Progenitor cell of endocrine pancreas (in vitro differentiated cells): ENCODE measurements at regions not wholly inside any gene's neighbourhood (a gene's known extent, or its start where the extent isn't known, plus 50 kb on each side); places are given as distances from the start of the nearest gene placed in this dataset.

Experiments used
- DNase-seq: peaks from one replicate; pipeline ENCODE4 v3.0.0; 2021; ENCODE audit warnings: low spot score; ENCODE audit not compliant: unreplicated experiment
- H3K27ac Mint-ChIP-seq: 2 replicates; pipeline ENCODE4 v1.8.0; 2021; ENCODE audit warnings: mild to moderate bottlenecking, moderate library complexity, mixed read lengths
- H3K27me3 Mint-ChIP-seq: 2 replicates; pipeline ENCODE4 v1.8.0; 2021; ENCODE audit warnings: mixed read lengths
- H3K36me3 Mint-ChIP-seq: 2 replicates; pipeline ENCODE4 v1.8.0; 2022; ENCODE audit warnings: mixed read lengths; ENCODE audit not compliant: insufficient read depth
- H3K4me1 Mint-ChIP-seq: 2 replicates; pipeline ENCODE4 v1.8.0; 2021; ENCODE audit warnings: low read depth, mixed read lengths
- H3K4me3 Mint-ChIP-seq: 2 replicates; pipeline ENCODE4 v1.8.0; 2021; ENCODE audit warnings: low read depth, mild to moderate bottlenecking, moderate library complexity, mixed read lengths
- H3K9me3 Mint-ChIP-seq: 2 replicates; pipeline ENCODE4 v1.8.0; 2021; ENCODE audit warnings: low read depth, mixed read lengths
- TF ChIP-seq, protein P1 (sequence below): fragments of 200-600 bp; sonication (generic); IDR thresholded peaks from one replicate; pipeline ENCODE4 v1.5.0; 2021; ENCODE audit warnings: antibody characterized with exemption, mild to moderate bottlenecking; ENCODE audit not compliant: unreplicated experiment

GRCh38 chr2:188189356-188189755, 102.3 kb upstream of the GULP1 start:
- no peak for DNase-seq
- H3K27ac Mint-ChIP-seq, result no peak overlapping the region
- H3K4me1 Mint-ChIP-seq, result no peaks in the 10 kb centered on the region
- H3K27me3 Mint-ChIP-seq, result no peaks in the 10 kb centered on the region
- H3K9me3 Mint-ChIP-seq, result no peaks in the 10 kb centered on the region
- H3K4me3 Mint-ChIP-seq, result no peak overlapping the region
- no peaks in the 10 kb centered on the region for H3K36me3 Mint-ChIP-seq
- TF ChIP-seq, protein P1, sequence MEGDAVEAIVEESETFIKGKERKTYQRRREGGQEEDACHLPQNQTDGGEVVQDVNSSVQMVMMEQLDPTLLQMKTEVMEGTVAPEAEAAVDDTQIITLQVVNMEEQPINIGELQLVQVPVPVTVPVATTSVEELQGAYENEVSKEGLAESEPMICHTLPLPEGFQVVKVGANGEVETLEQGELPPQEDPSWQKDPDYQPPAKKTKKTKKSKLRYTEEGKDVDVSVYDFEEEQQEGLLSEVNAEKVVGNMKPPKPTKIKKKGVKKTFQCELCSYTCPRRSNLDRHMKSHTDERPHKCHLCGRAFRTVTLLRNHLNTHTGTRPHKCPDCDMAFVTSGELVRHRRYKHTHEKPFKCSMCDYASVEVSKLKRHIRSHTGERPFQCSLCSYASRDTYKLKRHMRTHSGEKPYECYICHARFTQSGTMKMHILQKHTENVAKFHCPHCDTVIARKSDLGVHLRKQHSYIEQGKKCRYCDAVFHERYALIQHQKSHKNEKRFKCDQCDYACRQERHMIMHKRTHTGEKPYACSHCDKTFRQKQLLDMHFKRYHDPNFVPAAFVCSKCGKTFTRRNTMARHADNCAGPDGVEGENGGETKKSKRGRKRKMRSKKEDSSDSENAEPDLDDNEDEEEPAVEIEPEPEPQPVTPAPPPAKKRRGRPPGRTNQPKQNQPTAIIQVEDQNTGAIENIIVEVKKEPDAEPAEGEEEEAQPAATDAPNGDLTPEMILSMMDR, result no peak

- no peak overlapping the region for H3K27ac Mint-ChIP-seq
- no peaks in the 10 kb centered on the region for H3K27me3 Mint-ChIP-seq
- no peaks in the 10 kb centered on the region for H3K36me3 Mint-ChIP-seq
- H3K9me3 Mint-ChIP-seq, result no peaks in the 10 kb centered on the region
- H3K4me3 Mint-ChIP-seq, result no peak overlapping the region
- H3K4me1 Mint-ChIP-seq, result no peaks in the 10 kb centered on the region
- TF ChIP-seq, protein P1, result no peak
- DNase-seq, result no peak
Measured at GRCh38 chr2:188193230-188193629, 98.4 kb upstream of the GULP1 start.

- TF ChIP-seq, protein P1, result no peak
- no peaks in the 10 kb centered on the region for H3K36me3 Mint-ChIP-seq
- no peaks in the 10 kb centered on the region for H3K4me1 Mint-ChIP-seq
- no peak overlapping the region for H3K4me3 Mint-ChIP-seq
- H3K9me3 Mint-ChIP-seq, result no peaks in the 10 kb centered on the region
- DNase-seq, result no peak
- no peak overlapping the region for H3K27ac Mint-ChIP-seq
- H3K27me3 Mint-ChIP-seq, result no peaks in the 10 kb centered on the region
Measured at GRCh38 chr2:188196343-188197008, 95.2 kb upstream of the GULP1 start.

DNA sequence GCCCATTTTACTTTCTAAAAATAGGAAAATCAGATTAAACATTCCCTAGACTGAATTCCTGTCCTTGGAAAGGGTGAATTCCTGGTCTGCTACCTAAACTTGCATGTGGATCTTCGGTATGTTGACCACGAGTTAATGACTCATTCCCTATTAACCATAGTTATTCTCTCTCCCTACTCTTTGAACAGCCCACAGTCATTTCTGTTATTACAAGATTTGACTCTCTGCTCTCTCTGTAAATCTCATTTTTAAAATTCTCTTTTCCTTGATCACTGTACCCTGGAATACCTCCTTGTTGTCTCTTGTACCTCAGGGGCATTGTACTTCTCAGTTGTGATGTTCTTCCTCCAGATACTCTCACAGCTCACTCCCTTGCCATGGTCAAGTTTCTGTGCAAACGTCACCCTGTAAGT, 92.0 kb upstream of the GULP1 start:
- Mint-ChIP-seq H3K36me3 (no peaks in the 10 kb centered on the region), H3K27me3 (no peaks in the 10 kb centered on the region), H3K4me1 (no peaks in the 10 kb centered on the region), H3K4me3 (no peak overlapping the region), H3K27ac (no peak overlapping the region), H3K9me3 (no peaks in the 10 kb centered on the region)
- no peak for DNase-seq
- TF ChIP-seq, protein P1, result no peak

- DNase-seq, result no peak
- H3K9me3 Mint-ChIP-seq, result no peaks in the 10 kb centered on the region
- no peaks in the 10 kb centered on the region for H3K4me1 Mint-ChIP-seq
- TF ChIP-seq, protein P1, result no peak
- H3K4me3 Mint-ChIP-seq, result no peak overlapping the region
- H3K27me3 Mint-ChIP-seq, result no peaks in the 10 kb centered on the region
- H3K36me3 Mint-ChIP-seq, result no peaks in the 10 kb centered on the region
- no peak overlapping the region for H3K27ac Mint-ChIP-seq
Measured at GRCh38 chr2:188201639-188202038, 90.0 kb upstream of the GULP1 start.
